K562 (cell line): ENCODE measurements at regions not wholly inside any gene's neighbourhood (a gene's known extent, or its start where the extent isn't known, plus 50 kb on each side); places are given as distances from the start of the nearest gene placed in this dataset.

Experiments
- ATAC-seq: fragments of 200-7000 bp; cut with Tn5 transposase; 3 replicates; pipeline ENCODE4 v1.9.1; 2020; ENCODE audit warnings: moderate library complexity
- BruUV-seq: library from RNA; stranded (reverse); fragments of 400-500 nt; replicated peaks from 2 replicates; lab custom pipeline; 2021; lab: Mats Ljungman, UMichigan
- CTCF ChIA-PET: fragments of 300-600 bp; formaldehyde crosslinking; extraction: SDS; loops from one replicate; lab custom pipeline; 2021; ENCODE audit warnings: low intra/inter-chr PET ratio; lab: Yijun Ruan, JAX
- POLR2A ChIA-PET: fragments of 300-600, 350-650 bp; sonication (Branson Sonifier 250); formaldehyde crosslinking; extraction: SDS; loops from one replicate; lab custom pipeline; 2021; ENCODE audit warnings: antibody characterized with exemption, inconsistent platforms; lab: Yijun Ruan, JAX
- DNase-seq, 4 experiments: peaks; one replicate each; pipeline versions ENCODE4 v3.0.0 to v3.0.0-alpha.2; 2011 to 2018; ENCODE audit warnings: low spot score in 3 of 4, mixed read lengths in 3 of 4; ENCODE audit errors: extremely low read depth in 1 of 4
- FAIRE-seq: peaks from 2 replicates; lab custom pipeline; 2011; peaks lifted over from hg19 to GRCh38; lab: Jason Lieb, UNC
- H2AFZ ChIP-seq: 2 replicates; pipeline ENCODE4 v1.6.0; 2011; ENCODE audit warnings: low read depth, low read length, control low read depth, inconsistent platforms
- H3K27ac ChIP-seq: fragments of 200-600 bp; 3 replicates; pipeline ENCODE4 v1.8.0; 2011; ENCODE audit warnings: low read depth, mild to moderate bottlenecking, control low read depth, inconsistent platforms, low read length, moderate library complexity, mixed read lengths; ENCODE audit errors: extremely low read depth
- H3K27me3 ChIP-seq, 2 experiments: fragments of 300-600 bp in 1 of 2; 2 replicates in 1 of 2; 3 replicates in 1 of 2; pipeline versions ENCODE4 v1.6.0 to v1.8.0; 2011; ENCODE audit warnings: inconsistent platforms in 2 of 2, low read length in 2 of 2, mild to moderate bottlenecking in 1 of 2, mixed read lengths in 1 of 2, moderate library complexity in 1 of 2; ENCODE audit not compliant: control insufficient read depth in 2 of 2, insufficient read depth in 2 of 2
- H3K36me3 ChIP-seq: fragments of 300-600 bp; 3 replicates; pipeline ENCODE4 v1.8.0; 2011; ENCODE audit warnings: mild to moderate bottlenecking, low read length, inconsistent platforms; ENCODE audit not compliant: control insufficient read depth, insufficient read depth
- H3K4me1 ChIP-seq, 2 experiments: fragments of 200-600 bp in 1 of 2; replicated peaks in 1 of 2; 2 replicates in 1 of 2; 3 replicates in 1 of 2; pipeline versions ENCODE4 v1.5.1 to v1.8.0; 2011; ENCODE audit warnings: inconsistent platforms in 2 of 2, low read length in 2 of 2, mild to moderate bottlenecking in 1 of 2, mixed read lengths in 1 of 2, moderate library complexity in 1 of 2; ENCODE audit not compliant: control insufficient read depth in 2 of 2, insufficient read depth in 2 of 2
- H3K4me2 ChIP-seq: 2 replicates; pipeline ENCODE4 v1.6.1; 2011; ENCODE audit warnings: low read length, control low read depth, inconsistent platforms, mixed read lengths; ENCODE audit not compliant: insufficient read depth
- H3K4me3 ChIP-seq: fragments of 200-600 bp; sonication (generic), shearing (Covaris generic); 2 replicates; pipeline ENCODE4 v1.5.1; 2016; ENCODE audit warnings: control low read depth, inconsistent platforms
- H3K79me2 ChIP-seq: fragments of 200-600 bp; 3 replicates; pipeline ENCODE4 v1.8.0; 2011; ENCODE audit warnings: low read length, inconsistent platforms; ENCODE audit not compliant: control insufficient read depth, insufficient read depth
- H3K9ac ChIP-seq, 2 experiments: 2 replicates each; pipeline versions ENCODE4 v1.6.0 to v1.6.1; 2011; ENCODE audit warnings: low read depth in 2 of 2, low read length in 2 of 2, control low read depth in 1 of 2, inconsistent platforms in 1 of 2, mild to moderate bottlenecking in 1 of 2, mixed read lengths in 1 of 2; ENCODE audit not compliant: insufficient read depth in 1 of 2
- H3K9me1 ChIP-seq: one replicate; pipeline ENCODE4 v1.6.0; 2011; ENCODE audit warnings: inconsistent platforms, mild to moderate bottlenecking, low read length, moderate library complexity; ENCODE audit not compliant: control insufficient read depth, insufficient read depth
- H3K9me3 ChIP-seq: replicated peaks from 2 replicates; pipeline ENCODE4 v1.5.1; 2011; ENCODE audit warnings: low read depth, low read length, inconsistent platforms; ENCODE audit not compliant: control insufficient read depth, insufficient read depth
- H4K20me1 ChIP-seq: replicated peaks from 2 replicates; pipeline ENCODE4 v1.6.1; 2011; ENCODE audit warnings: low read length, inconsistent platforms, mixed read lengths; ENCODE audit not compliant: control insufficient read depth, insufficient read depth
- ARNT ChIP-seq, 2 experiments: fragments of 450-650 bp; IDR thresholded peaks; 2 replicates each; pipeline ENCODE4 v1.6.1; 2016; ENCODE audit warnings: mild to moderate bottlenecking in 1 of 2
- BRD4 ChIP-seq: fragments of 200-600 bp; sonication (generic); IDR thresholded peaks from 2 replicates; pipeline ENCODE4 v1.6.1; 2017; ENCODE audit warnings: inconsistent platforms
- BRD9 ChIP-seq: fragments of 450-650 bp; IDR thresholded peaks from 2 replicates; pipeline ENCODE4 v1.6.1; 2018; ENCODE audit warnings: low read depth; ENCODE audit not compliant: partially characterized antibody
- CCNT2 ChIP-seq: IDR thresholded peaks from 2 replicates; pipeline ENCODE4 v1.6.1; 2011; ENCODE audit warnings: borderline replicate concordance, low read depth, mild to moderate bottlenecking, moderate library complexity, mixed read lengths, low read length; ENCODE audit not compliant: insufficient read length; ENCODE audit errors: extremely low read depth
- CHCHD3 ChIP-seq: fragments of 250-450 bp; sonication (Bioruptor Pico); IDR thresholded peaks from 2 replicates; pipeline ENCODE4 v2.1.2; 2022; ENCODE audit warnings: mild to moderate bottlenecking
- DMBX1 ChIP-seq: fragments of 250-450 bp; sonication (Bioruptor Pico); IDR thresholded peaks from 2 replicates; pipeline ENCODE4 v1.8.0; 2022; ENCODE audit warnings: inconsistent platforms, mild to moderate bottlenecking, moderate library complexity, borderline replicate concordance
- DPF2 ChIP-seq: fragments of 450-650 bp; IDR thresholded peaks from 2 replicates; pipeline ENCODE4 v1.6.1; 2016
- FOXM1 ChIP-seq, 2 experiments: fragments of 450-650 bp in 1 of 2; sonication (generic) in 1 of 2; formaldehyde crosslinking in 1 of 2; IDR thresholded peaks; 2 replicates each; pipeline versions ENCODE4 v1.6.1 to v1.9.0; 2017 to 2022; ENCODE audit warnings: low read depth in 2 of 2, mild to moderate bottlenecking in 2 of 2, missing genetic modification reagents in 1 of 2, moderate library complexity in 1 of 2
- MAZ ChIP-seq, 2 experiments: fragments of 450-650 bp in 1 of 2; sonication (generic) in 1 of 2; formaldehyde crosslinking; IDR thresholded peaks in 1 of 2; conservative IDR thresholded peaks in 1 of 2; 2 replicates each; pipeline versions ENCODE4 v1.4.0 to v1.5.0; 2020; ENCODE audit warnings: mild to moderate bottlenecking in 1 of 2, missing genetic modification reagents in 1 of 2
- NR2C1 ChIP-seq, 2 experiments: fragments of 450-650 bp; IDR thresholded peaks; 2 replicates each; pipeline ENCODE4 v1.6.1; 2017; ENCODE audit warnings: mild to moderate bottlenecking in 2 of 2, antibody characterized with exemption in 1 of 2, inconsistent platforms in 1 of 2, missing compliant biosample characterization in 1 of 2, missing genetic modification characterization in 1 of 2
- PBX2 ChIP-seq, 2 experiments: IDR thresholded peaks in 1 of 2; conservative IDR thresholded peaks in 1 of 2; 2 replicates each; pipeline ENCODE4 v1.6.1; 2016; ENCODE audit warnings: low read depth in 2 of 2, mild to moderate bottlenecking in 1 of 2, missing compliant biosample characterization in 1 of 2, missing genetic modification characterization in 1 of 2, moderate library complexity in 1 of 2
- RAD21 ChIP-seq, 2 experiments: fragments of 250-450 bp in 1 of 2; fragments of 450-650 bp in 1 of 2; sonication (Bioruptor Pico) in 1 of 2; formaldehyde crosslinking in 1 of 2; IDR thresholded peaks in 1 of 2; conservative IDR thresholded peaks in 1 of 2; 2 replicates each; pipeline versions ENCODE4 v1.4.0 to v1.8.0; 2020 to 2022; ENCODE audit warnings: mild to moderate bottlenecking in 2 of 2, moderate library complexity in 1 of 2
- ZNF140 ChIP-seq: fragments of 250-450 bp; sonication (Bioruptor Pico); IDR thresholded peaks from 2 replicates; pipeline ENCODE4 v1.8.0; 2021; ENCODE audit warnings: moderate library complexity, mild to moderate bottlenecking, inconsistent platforms
- ZNF592 ChIP-seq: fragments of 450-650 bp; IDR thresholded peaks from 2 replicates; pipeline ENCODE4 v1.6.1; 2017; ENCODE audit warnings: antibody characterized with exemption, mild to moderate bottlenecking
- WGBS: fragments of 100-300 bp; shearing (Covaris generic); methylation state at CpG from one replicate; pipeline ENCODE4 v1.1.6; 2016; ENCODE audit warnings: low coverage, mixed read lengths; ENCODE audit not compliant: insufficient coverage; ENCODE audit errors: missing lambda C conversion rate; 5-methylcytosine and 5-hydroxymethylcytosine counted together
- in situ Hi-C: fragments of 300-500 bp; cut with MboI; formaldehyde crosslinking; loops from 4 replicates; pipeline ENCODE4 v1.15.0; 2018; ENCODE audit warnings: inconsistent platforms, mixed read lengths
- intact Hi-C: fragments of 100-400 bp; cut with micrococcal nuclease; formaldehyde crosslinking; loops from 2 replicates; pipeline ENCODE4 v1.14.2; 2022

- BruUV-seq = no TSS peak
- no peaks in the 10 kb centered on the region for H4K20me1 ChIP-seq
- 0% methylated on average over 4 of the region's 4 CpGs for WGBS
- no peaks in the 10 kb centered on the region for H3K9me1 ChIP-seq
- H3K4me2 ChIP-seq = peak overlapping the region; percentile 59
- ChIA-PET CTCF (no interaction called here), POLR2A (no interaction called here)
- FAIRE-seq = peak; percentile 87
- no peaks in the 10 kb centered on the region for H3K79me2 ChIP-seq
- peaks cover 22% of the 10 kb centered on the region for H3K9me3 ChIP-seq
- peak overlapping the region; percentile 85 for H2AFZ ChIP-seq
- ATAC-seq = peak; percentile 90
- peak; percentile 52 to 93 (median 66) for DNase-seq
- H3K4me3 ChIP-seq = no peak overlapping the region
- H3K4me1 ChIP-seq = peaks cover 0 to 20% of the 10 kb centered on the region in 2 experiments; a peak in 3 of 5 replicates
- intact Hi-C loops = loop anchor here (5.0 to 10.0 kb wide), 5 partner anchors 179 to 291 kb away; no protein-coding TSS in a partner anchor
- H3K9ac ChIP-seq = peak overlapping the region in 1 of 2 experiments; percentile 72; a peak in 2 of 4 replicates
- H3K36me3 ChIP-seq = peaks cover 11% of the 10 kb centered on the region; the same call in 2 of the 3 replicates
- no peaks in the 10 kb centered on the region for H3K27me3 ChIP-seq
- in situ Hi-C loops = no loop called here
- peak overlapping the region; percentile 85 for H3K27ac ChIP-seq
- TF ChIP-seq CHCHD3 (CRISPR knock-in tag) (no peak), RAD21 (CRISPR knock-in tag; conservative IDR thresholded peaks at IDR 0.05 in 1 of 2, IDR thresholded peaks at IDR 0.05 in 1 of 2) (peak; percentile 22 to 57; a peak in 2 of 4 replicates), DPF2 (peak; percentile 91), FOXM1 (IDR thresholded peaks at IDR 0.05; ENCODE audit: low read depth) (peak; percentile 87), FOXM1 (CRISPR knock-in tag; IDR thresholded peaks at IDR 0.05; ENCODE audit: low read depth) (no peak), BRD9 (peak; percentile 92), PBX2 (CRISPR knock-in tag; IDR thresholded peaks at IDR 0.05; ENCODE audit: low read depth) (no peak), PBX2 (tag; conservative IDR thresholded peaks at IDR 0.05; ENCODE audit: low read depth) (0 out of 2 replicates have a peak, but pooled peaks have one; percentile 33), CCNT2 (peak; percentile 34), DMBX1 (CRISPR knock-in tag) (peak; percentile 79), ZNF140 (CRISPR knock-in tag) (no peak), NR2C1 (IDR thresholded peaks at IDR 0.05) (no peak), NR2C1 (tag; IDR thresholded peaks at IDR 0.05) (peak; percentile 20; the same call in 1 of the 2 replicates), ARNT (IDR thresholded peaks at IDR 0.05) (0 out of 4 replicates have a peak, but pooled peaks of 1 of the 2 experiments have one; percentile 48), BRD4 (0 out of 2 replicates have a peak, but pooled peaks have one; percentile 40), MAZ (CRISPR knock-in tag; conservative IDR thresholded peaks at IDR 0.05 in 1 of 2, IDR thresholded peaks at IDR 0.05 in 1 of 2) (peak in 1 of 2 experiments; percentile 40; a peak in 1 of 4 replicates), ZNF592 (peak; percentile 81)
These were observed 366.5 kb downstream of the DSC3 start for GRCh38 chr18:30676053-30676480.
